NCI-H510A treated with DMSO at 0.1 percent for 48 hours (cell line): ENCODE measurements at regions not wholly inside any gene's neighbourhood (a gene's known extent, or its start where the extent isn't known, plus 50 kb on each side); places are given as distances from the start of the nearest gene placed in this dataset.
"Not testable (repeated sequence)": the region's sequence is repeated elsewhere in the genome, so short reads cannot be mapped to it uniquely, and the experiment has no call there.

Experiments
- DNase-seq: peaks from one replicate; lab custom pipeline; 2025; lab: John Stamatoyannopoulos, UW

DNA sequence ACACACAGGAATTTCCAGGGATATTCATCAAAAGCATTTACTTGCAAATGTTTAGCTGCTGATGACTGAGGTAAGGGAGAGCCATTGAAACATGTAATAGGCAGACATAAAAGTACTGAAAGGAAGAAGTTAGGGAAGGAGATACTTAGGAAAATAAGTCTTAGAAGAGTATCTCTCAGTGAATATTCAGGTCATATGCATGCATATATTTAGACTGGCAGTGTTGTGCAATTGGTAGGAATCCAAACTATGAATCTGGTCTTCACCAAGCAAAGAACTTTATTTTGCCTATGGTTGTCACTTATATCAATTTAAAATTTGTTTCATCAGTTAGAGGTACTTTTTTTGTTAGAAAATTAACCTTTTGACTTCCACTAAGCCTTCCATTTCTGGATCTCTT is 1490.7 kb downstream of the SUCLG1 start:
- no peak for DNase-seq

DNA sequence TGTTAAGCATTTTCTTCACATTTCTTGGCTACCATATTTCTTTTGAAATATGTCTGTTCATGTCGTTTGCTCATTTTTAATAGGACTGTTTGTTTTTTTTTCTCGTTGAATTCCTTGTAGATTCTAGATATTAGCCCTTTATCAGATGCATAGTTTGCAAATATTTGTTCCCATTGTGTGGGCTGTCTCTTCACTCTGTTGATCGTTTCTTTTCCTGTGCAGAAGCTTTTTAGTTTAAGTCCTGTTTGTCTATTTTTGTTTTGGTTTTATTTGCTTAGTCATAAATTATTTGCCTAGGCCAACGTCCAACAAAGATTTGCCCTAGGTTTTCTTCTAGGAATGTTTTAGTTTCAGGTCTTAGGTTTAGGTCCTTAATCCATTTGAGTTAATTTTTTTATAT is 1494.7 kb downstream of the SUCLG1 start:
- DNase-seq: no peak

DNA sequence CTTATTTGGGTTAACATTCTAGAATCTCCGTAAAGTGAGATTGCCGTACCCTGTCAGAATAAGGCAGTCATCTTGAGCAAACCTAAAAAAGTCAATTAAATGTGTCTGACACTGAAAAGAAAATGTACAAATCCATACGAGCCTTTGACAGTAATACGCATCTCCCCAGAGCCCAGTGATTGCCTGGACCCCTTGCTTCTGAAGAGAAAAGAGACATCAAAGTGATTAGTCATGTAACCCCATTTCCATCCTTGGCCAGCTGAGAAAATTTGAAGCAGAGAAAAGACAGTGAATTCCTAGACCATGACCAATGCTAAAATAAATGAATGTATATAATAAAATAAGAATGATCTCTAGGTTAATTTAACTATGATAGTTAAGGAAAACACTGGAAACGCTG is 1499.4 kb downstream of the SUCLG1 start:
- no peak for DNase-seq

DNA sequence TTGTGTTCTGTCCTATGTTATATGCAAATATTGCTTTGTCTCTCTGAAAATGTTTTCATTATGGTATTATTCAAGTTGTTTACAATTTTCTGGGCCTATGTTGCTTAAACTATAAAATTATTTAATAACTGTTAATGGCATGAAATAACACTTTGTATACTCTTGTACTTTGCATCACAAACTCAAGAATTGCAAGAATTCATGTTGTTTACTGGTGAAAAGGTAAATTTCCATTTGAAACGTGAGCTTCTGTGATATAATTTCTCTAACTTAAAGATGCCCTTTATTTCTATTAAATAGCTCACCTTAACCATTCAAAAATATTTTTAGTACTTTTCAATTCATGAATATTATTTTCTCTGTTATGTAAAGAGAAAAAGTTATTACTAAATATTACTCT is 1504.2 kb downstream of the SUCLG1 start:
- no peak for DNase-seq

DNA sequence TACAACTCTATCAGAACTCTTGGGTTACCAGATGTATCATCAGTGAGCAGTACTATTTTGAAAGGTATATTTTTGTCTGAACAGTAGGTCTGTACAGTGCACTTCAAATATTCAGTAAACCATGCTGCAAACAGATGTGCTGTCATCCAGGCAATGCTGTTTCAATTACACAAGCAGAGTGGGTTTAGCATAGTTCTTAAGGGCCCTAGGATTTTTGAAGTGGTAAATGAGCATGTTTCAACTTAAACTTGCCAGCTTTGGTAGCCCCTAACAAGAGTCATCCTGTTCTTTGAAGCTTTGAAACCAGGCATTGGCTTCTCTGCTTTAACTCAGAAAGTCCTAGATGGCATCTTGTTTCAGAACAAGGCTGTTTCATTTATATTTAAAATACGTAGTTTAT is 1519.9 kb downstream of the SUCLG1 start:
- DNase-seq: no peak

DNA sequence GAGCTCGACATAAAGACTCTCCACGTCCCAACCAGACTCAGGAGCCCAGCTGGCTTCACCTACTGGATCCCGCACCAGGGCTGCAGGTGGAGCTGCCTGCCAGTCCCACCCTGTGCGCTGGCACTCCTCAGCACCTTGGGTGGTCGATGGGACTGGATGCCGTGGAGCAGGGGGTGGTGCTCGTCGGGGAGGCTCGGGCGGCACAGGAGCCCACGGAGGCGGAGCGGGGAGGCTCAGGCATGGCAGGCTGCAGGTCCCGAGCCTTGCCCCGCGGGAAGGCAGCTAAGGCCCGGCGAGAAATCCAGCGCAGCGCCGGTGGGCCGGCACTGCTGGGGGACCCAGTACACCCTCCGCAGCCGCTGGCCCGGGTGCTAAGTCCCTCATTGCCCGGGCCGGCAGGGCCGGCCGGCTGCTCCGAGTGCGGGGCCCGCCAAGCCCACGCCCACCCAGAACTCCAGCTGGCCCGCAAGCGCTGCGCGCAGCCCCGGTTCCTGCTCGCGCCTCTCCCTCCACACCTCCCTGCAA is 1520.7 kb downstream of the SUCLG1 start:
- DNase-seq: not testable (repeated sequence)

DNA sequence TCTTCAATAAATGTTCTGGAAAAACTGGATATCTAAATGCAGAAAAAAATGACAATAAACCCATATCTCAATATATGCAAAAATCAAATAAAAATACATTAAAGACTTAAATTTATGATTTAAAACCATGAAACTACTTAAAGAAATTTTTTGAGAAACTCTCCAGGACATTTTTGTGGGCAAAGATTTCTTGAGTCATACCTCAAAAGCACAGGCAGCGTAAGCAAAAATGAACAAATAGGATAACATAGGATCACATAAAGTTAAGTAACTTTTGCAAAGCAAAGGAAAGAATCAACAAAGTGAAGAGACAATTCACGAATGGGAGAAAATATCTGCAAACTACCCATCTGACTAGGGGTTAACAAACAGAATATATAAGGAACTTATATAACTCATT is 1545.5 kb downstream of the SUCLG1 start:
- no peak for DNase-seq

DNA sequence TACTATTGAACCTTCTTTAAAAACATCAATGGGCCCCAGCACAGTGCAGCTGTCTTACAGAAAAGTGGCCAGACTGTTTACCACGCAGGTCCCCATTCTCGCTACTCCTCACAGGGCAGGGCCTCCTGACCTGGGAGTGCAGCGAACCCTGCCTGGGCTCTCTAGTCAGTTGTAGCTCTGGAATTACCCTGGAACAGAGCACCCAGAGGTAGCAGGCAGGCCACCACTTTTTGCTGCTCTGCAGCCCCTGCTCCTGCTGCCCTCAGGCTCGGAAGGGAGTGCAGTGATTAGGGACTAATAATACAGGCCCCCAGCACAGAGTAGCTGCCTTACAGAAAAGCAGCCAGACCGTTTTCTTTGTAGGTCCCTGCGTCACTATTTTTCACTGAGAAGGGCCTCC is 1563.0 kb downstream of the SUCLG1 start:
- no peak for DNase-seq

DNA sequence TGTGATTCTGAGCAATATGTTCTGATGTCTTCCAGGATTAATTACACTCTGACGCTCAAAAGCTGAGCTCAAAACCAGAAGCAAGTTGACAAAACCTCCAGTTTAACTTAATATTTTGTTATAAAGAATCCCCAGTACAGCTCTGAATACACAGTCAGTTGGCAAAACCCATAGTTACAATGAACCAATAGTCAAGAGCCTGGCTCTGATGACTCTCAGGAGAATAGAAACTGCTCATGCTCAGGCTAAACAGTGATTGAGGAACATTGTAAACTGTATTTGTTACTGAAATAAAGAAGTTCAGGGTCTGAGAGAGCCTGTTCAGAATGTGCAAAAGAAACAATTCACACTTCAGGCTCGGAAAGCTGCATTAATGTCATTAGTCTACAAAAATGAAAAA is 1565.9 kb downstream of the SUCLG1 start:
- no peak for DNase-seq

DNA sequence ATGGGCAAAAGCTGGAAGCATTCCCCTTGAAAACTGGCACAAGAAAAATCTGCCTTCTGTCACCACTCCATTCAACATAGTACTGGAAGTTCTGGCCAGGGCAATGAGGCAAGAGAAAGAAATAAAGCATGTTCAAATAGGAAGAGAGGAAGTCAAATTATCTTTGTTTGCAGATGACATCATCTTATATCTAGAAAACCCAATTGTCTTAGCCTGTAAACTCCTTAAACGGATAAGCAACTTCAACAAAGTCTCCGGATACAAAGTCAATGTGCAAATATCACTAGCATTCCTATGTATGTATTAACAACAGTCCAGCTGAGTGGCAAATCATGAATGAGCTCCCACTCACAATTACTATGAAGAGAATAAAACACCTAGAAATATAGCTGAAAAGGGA is 1579.3 kb downstream of the SUCLG1 start:
- DNase-seq: no peak

DNA sequence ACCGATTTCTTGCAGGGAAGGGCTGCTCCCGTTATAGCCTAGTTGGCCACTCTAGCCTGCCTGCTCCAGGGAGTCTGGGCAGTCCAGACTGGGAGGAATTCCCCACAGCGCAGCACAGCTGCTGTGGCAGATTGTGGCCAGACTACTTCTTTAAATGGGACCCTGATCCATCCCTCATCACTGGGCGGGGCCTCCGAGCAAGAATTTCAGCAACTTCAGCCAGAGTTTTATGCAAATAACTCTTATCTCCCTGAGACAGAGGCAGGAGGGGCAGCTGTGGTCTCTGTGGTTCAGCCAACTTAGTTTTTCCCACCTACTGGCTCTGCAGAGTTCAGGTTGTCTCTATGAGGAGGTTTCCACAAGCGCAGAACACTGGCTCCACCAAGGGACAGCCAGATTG is 1583.2 kb downstream of the SUCLG1 start:
- DNase-seq: no peak

DNA sequence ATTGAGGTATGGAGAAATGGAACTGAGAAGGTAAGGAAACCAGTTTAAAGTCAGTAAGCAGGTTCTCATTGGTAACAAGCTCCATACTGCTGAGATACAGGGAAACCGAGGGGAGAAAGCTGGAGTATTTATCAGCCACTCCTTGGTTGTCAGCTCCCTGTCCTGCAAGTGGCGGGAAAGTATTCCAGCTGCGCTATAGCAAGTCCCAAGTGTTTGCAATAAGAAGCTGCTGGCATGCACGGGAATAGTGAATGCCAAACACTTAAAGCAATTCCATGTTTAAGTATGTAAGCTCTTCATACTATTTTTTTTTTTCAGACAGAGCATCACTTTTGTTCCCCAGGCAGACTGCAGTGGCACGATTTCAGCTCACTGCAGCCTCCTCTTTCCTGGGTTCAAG is 1601.1 kb downstream of the SUCLG1 start:
- DNase-seq: no peak

DNA sequence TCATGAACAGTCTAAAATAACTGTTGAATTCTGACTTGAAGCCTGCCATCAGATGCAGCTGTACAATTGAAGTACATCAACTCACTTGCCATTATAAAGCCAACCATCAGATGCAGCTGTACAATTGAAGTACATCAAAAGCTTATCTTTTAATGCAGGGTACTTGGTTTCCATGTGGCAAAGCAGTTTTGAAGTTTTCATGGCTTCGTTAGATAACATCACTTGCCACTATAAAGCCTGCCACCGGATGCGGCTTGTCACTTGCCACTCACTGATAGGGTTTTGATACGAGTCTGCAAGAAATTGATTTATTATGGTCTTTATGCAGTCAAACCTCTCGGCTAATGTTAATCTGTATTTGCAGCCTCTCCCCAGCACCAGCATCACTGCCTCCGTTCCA is 1605.8 kb downstream of the SUCLG1 start:
- DNase-seq: no peak

DNA sequence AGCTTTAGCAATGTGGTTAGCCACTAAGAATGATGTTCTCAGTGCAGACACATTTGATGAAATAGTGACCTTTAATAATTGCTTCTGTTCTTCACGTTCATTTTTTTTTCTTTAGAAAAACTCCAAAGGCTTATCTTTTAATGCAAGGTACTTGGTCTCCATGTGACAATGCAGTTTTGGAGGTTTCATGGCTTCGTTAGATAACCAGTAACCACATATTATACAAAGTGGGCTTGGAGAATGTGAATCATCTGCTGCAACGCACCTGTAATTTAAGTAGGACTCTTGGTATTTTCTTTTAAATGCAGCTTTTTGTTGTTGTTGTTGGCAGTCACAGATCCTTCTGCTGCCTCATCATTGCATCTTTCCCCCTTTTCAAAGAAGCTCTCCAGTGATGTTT is 1606.3 kb downstream of the SUCLG1 start:
- DNase-seq: no peak

DNA sequence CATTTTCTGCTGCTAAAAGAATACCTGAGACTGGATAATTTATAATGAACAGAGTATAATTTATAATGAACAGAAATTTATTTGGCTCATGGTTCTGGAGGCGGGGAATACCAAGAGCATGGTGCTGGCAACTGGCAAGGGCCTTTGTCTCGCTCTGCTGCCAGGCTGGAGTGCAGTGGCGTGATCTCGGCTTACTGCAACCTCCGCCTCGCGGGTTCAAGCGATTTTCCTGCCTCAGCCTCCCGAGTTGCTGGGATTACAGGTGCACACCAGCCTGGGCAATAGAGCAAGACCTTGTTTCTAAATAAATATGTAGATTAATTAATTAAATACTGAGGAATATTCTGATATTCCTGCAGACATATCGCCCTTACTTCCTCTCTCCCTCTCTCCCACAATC is 1610.8 kb downstream of the SUCLG1 start:
- DNase-seq: no peak

DNA sequence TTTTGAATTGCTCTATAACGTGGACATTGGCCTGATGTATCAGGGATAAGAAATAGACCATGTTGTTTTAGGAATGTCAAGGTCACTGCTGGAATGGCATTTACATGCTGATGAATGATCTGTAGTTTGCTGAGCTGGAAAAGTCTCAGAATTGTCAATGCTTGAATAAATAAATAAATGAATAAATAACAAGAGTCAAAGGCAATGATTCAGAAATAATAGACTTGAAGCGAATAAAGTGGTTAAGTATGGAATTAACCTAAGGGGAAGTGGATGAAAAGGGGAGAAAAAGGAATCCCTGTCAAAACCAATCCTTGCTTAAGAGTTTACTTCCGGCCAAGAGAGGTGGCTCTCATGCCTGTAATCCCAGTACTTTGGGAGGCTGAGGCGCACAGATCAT is 1620.0 kb downstream of the SUCLG1 start:
- DNase-seq: no peak

DNA sequence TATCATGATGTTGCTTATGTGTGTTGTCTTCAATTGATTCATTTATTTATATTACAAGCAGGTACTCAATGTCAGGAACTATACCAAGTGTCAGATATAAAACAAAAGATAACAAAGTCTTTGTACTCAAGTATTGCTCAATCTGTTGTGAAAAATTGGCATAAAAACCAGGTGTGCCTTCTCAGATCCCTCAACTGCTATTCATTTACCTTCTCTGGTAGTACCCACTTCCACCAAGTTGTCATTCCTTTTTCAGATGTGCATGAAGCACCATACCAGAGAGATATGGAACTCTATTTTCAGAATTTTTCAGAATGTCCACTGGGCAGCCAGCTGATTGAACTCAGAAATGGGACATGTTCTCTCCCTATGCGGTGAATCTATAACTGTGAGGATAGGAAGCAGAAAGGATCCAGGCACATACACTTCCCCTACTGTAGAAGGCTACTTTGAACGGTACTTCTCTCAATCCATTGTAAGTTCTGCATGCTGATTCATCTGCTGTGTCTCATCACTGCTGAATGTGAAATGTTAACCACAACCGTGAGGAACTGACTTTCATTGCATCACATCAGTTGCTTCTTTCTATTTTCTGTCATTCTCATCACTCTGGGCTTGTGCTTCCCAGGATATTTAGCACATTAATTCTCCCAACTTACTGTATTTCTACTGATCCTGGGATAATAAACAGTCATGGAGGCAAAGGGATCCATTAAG is 1621.3 kb downstream of the SUCLG1 start:
- no peak for DNase-seq

DNA sequence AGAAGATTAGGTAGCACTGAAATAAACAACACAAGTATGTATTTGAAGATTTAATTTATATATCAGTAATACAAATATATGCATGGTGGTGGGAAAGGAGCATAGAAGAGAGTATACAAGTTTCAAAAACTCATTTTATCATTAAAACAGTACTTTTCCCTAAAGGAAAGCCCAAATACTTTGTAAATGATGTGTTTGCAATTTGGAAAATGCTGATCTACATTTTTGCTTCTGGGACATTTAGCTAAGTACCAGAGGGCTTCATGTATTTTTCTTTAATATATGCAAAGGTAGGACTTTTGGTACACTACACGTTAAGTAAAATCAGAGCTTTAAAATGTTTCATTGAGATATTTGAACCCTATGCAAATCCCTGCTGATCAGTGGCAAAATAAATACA is 1624.2 kb downstream of the SUCLG1 start:
- DNase-seq: no peak

DNA sequence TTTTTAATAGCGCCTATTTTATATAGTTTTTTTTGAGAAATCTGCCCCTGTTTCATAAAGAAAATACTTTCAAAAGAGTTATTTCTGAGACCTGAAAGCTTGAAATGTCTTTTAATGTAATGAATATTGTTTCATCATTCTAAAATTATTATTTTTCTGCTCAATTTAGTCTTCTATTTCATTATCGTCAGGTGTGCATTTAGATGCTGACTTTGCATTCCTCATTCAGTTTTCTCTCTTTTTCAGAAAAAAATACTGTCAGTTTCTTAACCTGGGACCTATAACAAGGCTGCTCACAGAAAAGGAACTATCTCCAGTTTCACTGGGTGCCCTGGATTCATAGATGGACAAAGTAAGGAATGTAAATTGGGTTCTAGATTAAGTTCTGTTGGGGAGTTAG is 1631.7 kb downstream of the SUCLG1 start:
- DNase-seq: no peak

DNA sequence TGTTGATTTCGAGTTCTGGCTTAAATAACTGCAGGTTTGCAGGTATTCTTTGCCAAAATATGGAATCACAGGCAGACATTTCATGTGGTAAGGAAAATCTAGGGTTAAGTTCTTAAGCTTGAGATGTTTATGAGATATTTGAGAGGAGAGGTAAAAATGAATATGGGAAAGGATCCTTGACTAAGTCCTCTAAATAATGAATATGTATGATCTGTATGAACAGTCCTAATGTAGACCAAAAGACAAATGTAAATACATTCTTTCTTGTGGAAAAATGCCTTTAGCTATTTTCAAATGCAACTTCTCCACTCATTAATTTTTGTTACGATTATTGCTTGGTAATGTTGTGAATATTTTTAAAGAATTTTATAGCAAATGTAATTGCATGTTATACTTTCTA is 1632.6 kb downstream of the SUCLG1 start:
- no peak for DNase-seq

DNA sequence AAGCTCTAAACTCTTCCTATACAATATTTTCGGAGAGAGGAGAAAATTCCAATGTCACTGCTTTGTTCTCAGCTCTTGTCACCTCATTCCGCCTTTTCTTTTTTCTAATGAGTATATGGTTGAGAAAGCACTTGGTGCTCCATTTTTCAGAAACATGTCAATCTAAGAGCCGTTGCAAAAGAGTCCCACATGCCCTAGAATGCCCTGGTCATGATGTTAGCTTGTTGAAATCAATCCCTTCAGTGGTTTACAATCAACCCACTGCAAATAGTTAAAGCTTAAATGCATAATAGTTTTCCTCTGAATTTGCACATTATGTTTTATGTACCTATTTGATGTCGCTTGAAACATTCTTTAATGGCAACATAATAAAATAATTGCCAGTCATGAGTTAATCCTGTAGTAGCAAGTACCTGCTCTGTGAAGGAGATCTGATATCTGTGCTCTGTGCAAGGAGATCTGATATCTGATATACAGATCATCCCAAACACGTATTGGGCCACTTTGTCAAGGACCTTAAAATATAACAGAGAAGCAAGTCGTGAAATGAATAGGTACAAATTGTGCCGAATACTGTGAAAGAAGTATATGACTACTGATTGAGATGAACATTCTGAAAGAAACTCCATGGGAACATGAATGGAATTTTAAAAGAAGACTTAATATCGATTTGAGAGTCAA is 1633.5 kb downstream of the SUCLG1 start:
- no peak for DNase-seq

DNA sequence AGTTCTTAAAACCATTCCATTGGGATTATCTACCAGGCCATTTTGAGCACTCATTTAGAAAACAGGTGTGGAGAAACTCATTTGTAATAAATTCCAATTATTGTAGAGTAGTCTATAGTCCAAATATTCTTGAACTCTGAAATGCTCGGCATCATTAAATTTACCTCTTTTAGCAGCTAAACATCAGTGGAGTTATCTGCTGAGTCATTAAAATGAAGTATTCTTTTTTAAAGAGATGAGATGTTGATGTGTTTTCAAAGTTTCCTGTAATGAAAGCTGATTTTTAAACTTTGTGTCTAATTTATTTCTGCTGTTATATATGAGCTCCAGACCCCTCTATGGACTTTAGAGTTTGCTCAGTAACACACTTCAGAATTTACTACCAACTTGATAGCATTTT is 1635.2 kb downstream of the SUCLG1 start:
- no peak for DNase-seq

DNA sequence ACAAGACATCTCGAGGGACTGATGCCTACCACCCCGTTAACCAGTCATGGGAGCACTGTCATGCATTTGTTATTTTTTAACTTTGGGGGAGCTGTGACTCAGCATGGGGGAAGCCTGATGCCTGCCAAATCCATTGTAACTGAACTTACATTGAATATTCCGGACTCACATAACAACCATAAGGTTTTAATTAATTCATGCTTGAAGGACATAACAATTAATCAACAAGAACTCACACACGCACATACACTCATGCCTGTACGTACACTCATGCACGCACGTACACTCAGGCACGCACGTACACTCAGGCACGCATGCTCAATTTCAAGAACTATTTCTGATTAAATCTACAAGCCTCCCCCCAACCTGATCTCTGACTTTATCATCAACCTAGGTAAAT is 1639.1 kb downstream of the SUCLG1 start:
- DNase-seq: no peak

DNA sequence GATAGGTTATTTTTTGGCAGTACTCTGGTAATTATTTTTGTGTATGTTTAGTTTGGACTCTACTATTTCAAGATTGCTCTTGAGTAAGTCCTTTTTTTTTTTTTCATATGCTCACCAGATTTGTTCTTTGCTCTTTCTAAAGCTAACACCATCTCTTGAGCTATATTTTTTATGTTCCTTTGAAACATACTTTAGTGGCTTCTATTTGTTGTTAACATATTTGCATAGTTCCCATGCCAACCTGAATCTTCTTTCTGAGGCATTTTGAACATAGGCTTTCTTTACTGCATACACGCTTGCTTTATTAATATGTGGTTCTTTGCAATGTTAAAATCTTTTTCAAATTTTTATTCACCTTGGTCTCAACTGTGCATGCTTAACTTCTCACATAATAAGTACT is 1644.9 kb downstream of the SUCLG1 start:
- DNase-seq: no peak
